Small intestine (tissue), 7 donors: ENCODE measurements at regions not wholly inside any gene's neighbourhood (a gene's known extent, or its start where the extent isn't known, plus 50 kb on each side); places are given as distances from the start of the nearest gene placed in this dataset.
"Not testable (repeated sequence)": the region's sequence is repeated elsewhere in the genome, so short reads cannot be mapped to it uniquely, and the experiment has no call there.

Source experiments
- DNase-seq, 2 donors: peaks; one replicate each; pipeline versions ENCODE4 v3.0.0 to v3.0.0-alpha.2; 2013
- FAIRE-seq: peaks from 2 replicates; lab custom pipeline; 2012; peaks lifted over from hg19 to GRCh38; lab: Jason Lieb, UNC
- H3K27ac ChIP-seq, 3 donors: one replicate each; pipeline ENCODE4 v1.5.1; 2013; ENCODE audit warnings: low read length in 2 of 3, mild to moderate bottlenecking in 2 of 3, control low read depth in 1 of 3, inconsistent platforms in 1 of 3, low read depth in 1 of 3, moderate library complexity in 1 of 3
- H3K27me3 ChIP-seq, 3 donors: one replicate each; pipeline ENCODE4 v1.6.1; 2013; ENCODE audit warnings: low read length in 3 of 3, inconsistent platforms in 1 of 3; ENCODE audit not compliant: control insufficient read depth in 3 of 3, insufficient read depth in 3 of 3
- H3K36me3 ChIP-seq, 3 donors: one replicate each; pipeline ENCODE4 v1.6.1; 2013; ENCODE audit warnings: low read length in 3 of 3, inconsistent platforms in 1 of 3, low read depth in 1 of 3, mild to moderate bottlenecking in 1 of 3, moderate library complexity in 1 of 3; ENCODE audit not compliant: control insufficient read depth in 3 of 3, insufficient read depth in 2 of 3
- H3K4me1 ChIP-seq, 3 donors: one replicate each; pipeline ENCODE4 v1.6.1; 2013; ENCODE audit warnings: low read length in 2 of 3, inconsistent platforms in 1 of 3, low read depth in 1 of 3, mild to moderate bottlenecking in 1 of 3, moderate library complexity in 1 of 3; ENCODE audit not compliant: control insufficient read depth in 3 of 3, insufficient read depth in 2 of 3
- H3K4me3 ChIP-seq, 3 donors: one replicate each; pipeline ENCODE4 v1.5.1; 2013; ENCODE audit warnings: low read length in 3 of 3, control low read depth in 1 of 3, inconsistent platforms in 1 of 3, low read depth in 1 of 3, mild to moderate bottlenecking in 1 of 3, moderate library complexity in 1 of 3
- H3K9me3 ChIP-seq, 2 donors: one replicate each; pipeline ENCODE4 v1.6.1; 2013; ENCODE audit warnings: low read depth in 1 of 2, low read length in 1 of 2; ENCODE audit not compliant: control insufficient read depth in 2 of 2, insufficient read depth in 1 of 2
- WGBS, 3 donors: extraction: QIAGEN DNeasy Blood & Tissue Kit; methylation state at CpG; one replicate each; pipeline ENCODE4 v1.1.7; 2013; 5-methylcytosine and 5-hydroxymethylcytosine counted together
- donor health status: healthy with polysubstance abuse.
- donor health status: control.
- donor health status: control.
- donor health status: Bipolar disorder and iron deficiency.
- donor health status: healthy.

GRCh38 chr15:22167521-22167920 lies 87.2 kb downstream of the OR4M2 start:
- H3K36me3 ChIP-seq, DNase-seq, FAIRE-seq, H3K4me3 ChIP-seq, H3K27me3 ChIP-seq, H3K4me1 ChIP-seq, H3K9me3 ChIP-seq, H3K27ac ChIP-seq: not testable (repeated sequence)
- no CpG with 5 or more reads among the region's 3 CpGs for WGBS, 3 donors

- not testable (repeated sequence) for H3K27ac ChIP-seq, H3K4me1 ChIP-seq, FAIRE-seq, H3K4me3 ChIP-seq, H3K9me3 ChIP-seq, H3K36me3 ChIP-seq, H3K27me3 ChIP-seq, DNase-seq
- WGBS, 3 donors: no CpG with 5 or more reads among the region's 19 CpGs
These were observed 93.0 kb downstream of the OR4M2 start for GRCh38 chr15:22173029-22173998.

- not testable (repeated sequence) for H3K4me1 ChIP-seq, H3K4me3 ChIP-seq, FAIRE-seq, H3K36me3 ChIP-seq, DNase-seq, H3K27me3 ChIP-seq, H3K27ac ChIP-seq, H3K9me3 ChIP-seq
- no CpG with 5 or more reads among the region's 5 CpGs for WGBS, 3 donors
These were observed 93.8 kb downstream of the OR4M2 start for GRCh38 chr15:22174088-22174487.

GRCh38 chr15:22177965-22178364 lies 97.6 kb downstream of the OR4M2 start:
- FAIRE-seq, DNase-seq, H3K27ac ChIP-seq, H3K36me3 ChIP-seq, H3K4me1 ChIP-seq, H3K27me3 ChIP-seq, H3K4me3 ChIP-seq, H3K9me3 ChIP-seq: not testable (repeated sequence)
- no CpG with 5 or more reads among the region's 7 CpGs for WGBS, 3 donors

GRCh38 chr15:22178438-22178837 lies 98.1 kb downstream of the OR4M2 start:
- not testable (repeated sequence) for H3K27me3 ChIP-seq, H3K27ac ChIP-seq, H3K9me3 ChIP-seq, DNase-seq, H3K36me3 ChIP-seq, H3K4me1 ChIP-seq, H3K4me3 ChIP-seq, FAIRE-seq
- WGBS, 3 donors: no CpG with 5 or more reads among the region's 1 CpG

- H3K27ac ChIP-seq, FAIRE-seq, H3K27me3 ChIP-seq, H3K9me3 ChIP-seq, DNase-seq, H3K4me1 ChIP-seq, H3K4me3 ChIP-seq, H3K36me3 ChIP-seq: not testable (repeated sequence)
- WGBS, 3 donors: no CpG with 5 or more reads among the region's 3 CpGs
These were observed 98.7 kb downstream of the OR4M2 start for GRCh38 chr15:22179043-22179442.

- not testable (repeated sequence) for H3K27me3 ChIP-seq, H3K4me3 ChIP-seq, H3K36me3 ChIP-seq, H3K27ac ChIP-seq, H3K9me3 ChIP-seq, H3K4me1 ChIP-seq, FAIRE-seq, DNase-seq
- WGBS, 3 donors: no CpG with 5 or more reads among the region's 7 CpGs
These were observed 100.3 kb downstream of the OR4M2 start for GRCh38 chr15:22180611-22181010.

- H3K36me3 ChIP-seq, DNase-seq, H3K4me1 ChIP-seq, H3K27ac ChIP-seq, H3K4me3 ChIP-seq, FAIRE-seq, H3K27me3 ChIP-seq, H3K9me3 ChIP-seq: not testable (repeated sequence)
- WGBS, 3 donors: 82% methylated on average over 6 of the region's 15 CpGs; no CpG with 5 or more reads in 2 of the 3 donors
These were observed 104.4 kb downstream of the OR4M2 start for GRCh38 chr15:22184678-22185077.
